Endothelial cell of umbilical vein (primary cell): ENCODE measurements at regions not wholly inside any gene's neighbourhood (a gene's known extent, or its start where the extent isn't known, plus 50 kb on each side); places are given as distances from the start of the nearest gene placed in this dataset.

Experiments
- BruUV-seq: library from RNA; stranded (reverse); fragments of 400-500 nt; replicated peaks from 2 replicates; lab custom pipeline; 2021; lab: Mats Ljungman, UMichigan
- CTCF ChIA-PET: fragments of 300-600, 350-600 bp; sonication (Branson Sonifier 250); formaldehyde crosslinking; loops from one replicate; lab custom pipeline; 2021; ENCODE audit warnings: antibody characterized with exemption, inconsistent platforms; lab: Charles Lee
- POLR2A ChIA-PET: fragments of 300-600, 350-600 bp; sonication (Branson Sonifier 250); formaldehyde crosslinking; loops from one replicate; lab custom pipeline; 2021; ENCODE audit warnings: antibody characterized with exemption, inconsistent platforms; lab: Charles Lee
- DNase-seq: peaks from one replicate; pipeline ENCODE4 v3.0.0-alpha.2; 2011; ENCODE audit warnings: low read depth, low spot score
- FAIRE-seq: peaks from 2 replicates; lab custom pipeline; 2011; peaks lifted over from hg19 to GRCh38; lab: Jason Lieb, UNC
- H2AFZ ChIP-seq: 2 replicates; pipeline ENCODE4 v1.6.0; 2012; ENCODE audit warnings: low read depth, low read length, control low read depth, inconsistent platforms
- H3K27ac ChIP-seq: 2 replicates; pipeline ENCODE4 v1.5.1; 2011; ENCODE audit warnings: low read depth, mild to moderate bottlenecking, control low read depth, low read length, moderate library complexity; ENCODE audit not compliant: insufficient read depth
- H3K27me3 ChIP-seq, 2 experiments: 2 replicates each; pipeline versions ENCODE4 v1.6.0 to v1.6.1; 2011; ENCODE audit warnings: low read length in 2 of 2, mixed read lengths in 1 of 2; ENCODE audit not compliant: control insufficient read depth in 2 of 2, insufficient read depth in 2 of 2
- H3K36me3 ChIP-seq, 2 experiments: 2 replicates in 1 of 2; 3 replicates in 1 of 2; pipeline ENCODE4 v1.5.1; 2011; ENCODE audit warnings: low read length in 2 of 2, mild to moderate bottlenecking in 1 of 2, moderate library complexity in 1 of 2; ENCODE audit not compliant: control insufficient read depth in 2 of 2, insufficient read depth in 2 of 2; ENCODE audit errors: extremely low read depth in 1 of 2
- H3K4me1 ChIP-seq: 3 replicates; pipeline ENCODE4 v1.5.1; 2011; ENCODE audit warnings: mild to moderate bottlenecking, low read length; ENCODE audit not compliant: control insufficient read depth, insufficient read depth; ENCODE audit errors: extremely low read depth
- H3K4me2 ChIP-seq: 2 replicates; pipeline ENCODE4 v1.6.1; 2011; ENCODE audit warnings: low read length, control low read depth, mixed read lengths; ENCODE audit not compliant: insufficient read depth
- H3K4me3 ChIP-seq, 3 experiments: fragments of 200-600 bp in 1 of 3; sonication (generic), shearing (Covaris generic) in 1 of 3; replicated peaks in 1 of 3; 2 replicates each; pipeline ENCODE4 v1.5.1; 2011 to 2016; ENCODE audit warnings: control low read depth in 3 of 3, low read length in 3 of 3, mild to moderate bottlenecking in 2 of 3, inconsistent platforms in 1 of 3, low read depth in 1 of 3, moderate library complexity in 1 of 3; ENCODE audit not compliant: insufficient read depth in 1 of 3
- H3K79me2 ChIP-seq: 2 replicates; pipeline ENCODE4 v1.6.0; 2012; ENCODE audit warnings: low read length, inconsistent platforms; ENCODE audit not compliant: control insufficient read depth, insufficient read depth
- H3K9ac ChIP-seq: replicated peaks from 2 replicates; pipeline ENCODE3; 2011; ENCODE audit warnings: low read length, control low read depth; ENCODE audit not compliant: insufficient read depth; ENCODE audit errors: extremely low read depth
- H3K9me1 ChIP-seq: replicated peaks from 3 replicates; pipeline ENCODE4 v1.6.0; 2011; ENCODE audit warnings: mild to moderate bottlenecking, low read length; ENCODE audit not compliant: control insufficient read depth, insufficient read depth; ENCODE audit errors: extremely low read depth
- H3K9me3 ChIP-seq: replicated peaks from 2 replicates; pipeline ENCODE4 v1.5.1; 2012; ENCODE audit warnings: low read length, inconsistent platforms; ENCODE audit not compliant: control insufficient read depth, insufficient read depth
- H4K20me1 ChIP-seq: replicated peaks from 2 replicates; pipeline ENCODE3; 2011; ENCODE audit warnings: mild to moderate bottlenecking, low read length; ENCODE audit not compliant: control insufficient read depth, insufficient read depth; ENCODE audit errors: extremely low read depth
- CTCF ChIP-seq, 2 donors: IDR thresholded peaks; 1 replicate in 1 of 2; 2 replicates in 1 of 2; pipeline ENCODE4 v1.5.1; 2011; ENCODE audit warnings: low read length in 2 of 2, mild to moderate bottlenecking in 2 of 2, moderate library complexity in 2 of 2, control low read depth in 1 of 2, inconsistent platforms in 1 of 2, low read depth in 1 of 2; ENCODE audit not compliant: insufficient read depth in 1 of 2; ENCODE audit errors: extremely low read depth in 1 of 2
- EZH2 ChIP-seq: IDR thresholded peaks from 2 replicates; pipeline ENCODE4 v1.6.1; 2012; ENCODE audit warnings: borderline replicate concordance, low read depth, mild to moderate bottlenecking, moderate library complexity, low read length, inconsistent platforms; ENCODE audit not compliant: severe bottlenecking
- FOS ChIP-seq: IDR thresholded peaks from 2 replicates; pipeline ENCODE4 v1.6.1; 2011; ENCODE audit warnings: mild to moderate bottlenecking, low read length, moderate library complexity, borderline replicate concordance; ENCODE audit not compliant: insufficient read depth
- GATA2 ChIP-seq: IDR thresholded peaks from 2 replicates; pipeline ENCODE4 v1.7.0; 2011; ENCODE audit warnings: low read depth, mild to moderate bottlenecking, moderate library complexity, mixed read lengths, low read length; ENCODE audit not compliant: insufficient read length, insufficient read depth
- JUN ChIP-seq: IDR thresholded peaks from 2 replicates; pipeline ENCODE4 v1.6.1; 2011; ENCODE audit warnings: borderline replicate concordance, low read depth; ENCODE audit not compliant: insufficient read length, insufficient read depth
- MAX ChIP-seq: IDR thresholded peaks from 2 replicates; pipeline ENCODE4 v1.6.1; 2011; ENCODE audit not compliant: insufficient read depth, insufficient read length
- MYC ChIP-seq: IDR thresholded peaks from one replicate; pipeline ENCODE4 v1.6.1; 2011; ENCODE audit warnings: mild to moderate bottlenecking, low read depth, low read length
- POLR2A ChIP-seq: IDR thresholded peaks from 2 replicates; pipeline ENCODE4 v1.6.1; 2012; ENCODE audit warnings: low read depth, mild to moderate bottlenecking, control low read depth, low read length
- POLR2AphosphoS5 ChIP-seq: IDR thresholded peaks from 2 replicates; pipeline ENCODE4 v1.6.1; 2012; ENCODE audit warnings: low read depth, mild to moderate bottlenecking, control low read depth, low read length, moderate library complexity; ENCODE audit not compliant: insufficient read depth
- dilution Hi-C: fragments of 300-500 bp; cut with MboI; formaldehyde crosslinking; loops from one replicate; pipeline ENCODE4 v1.15.0; 2019; ENCODE audit warnings: low sequenced_read_pairs; ENCODE audit not compliant: extremely low pct_ligation_motif_present
- intact Hi-C: fragments of 100-400 bp; cut with micrococcal nuclease; formaldehyde crosslinking; loops from one replicate; pipeline ENCODE4 v1.10.0; 2022

- no peak overlapping the region for H3K9ac ChIP-seq
- H3K27me3 ChIP-seq = no peaks in the 10 kb centered on the region
- H3K36me3 ChIP-seq = no peaks in the 10 kb centered on the region
- H2AFZ ChIP-seq = no peak overlapping the region
- H3K4me3 ChIP-seq = no peak overlapping the region
- H3K27ac ChIP-seq = no peak overlapping the region
- BruUV-seq = no TSS peak
- H3K79me2 ChIP-seq = no peaks in the 10 kb centered on the region
- FAIRE-seq (no peak), DNase-seq (peak; percentile 41)
- no peak overlapping the region for H3K4me2 ChIP-seq
- no peaks in the 10 kb centered on the region for H4K20me1 ChIP-seq
- no peaks in the 10 kb centered on the region for H3K9me3 ChIP-seq
- intact Hi-C loops = loop anchor here (5.0 to 10.0 kb wide), 2 partner anchors 107 to 170 kb away; no protein-coding TSS in a partner anchor
- no peaks in the 10 kb centered on the region for H3K4me1 ChIP-seq
- no peaks in the 10 kb centered on the region for H3K9me1 ChIP-seq
- ChIA-PET CTCF (no interaction called here), POLR2A (no interaction called here)
- no peak for TF ChIP-seq CTCF (IDR thresholded peaks at IDR 0.05; ENCODE audit: extremely low read depth in 1 of 2, insufficient read depth in 1 of 2, low read depth in 1 of 2, low read length in 2 of 2)
- TF ChIP-seq MAX = no peak
- TF ChIP-seq GATA2 = no peak
- TF ChIP-seq MYC = no peak
- TF ChIP-seq POLR2A = no peak
- TF ChIP-seq POLR2AphosphoS5 = no peak
- TF ChIP-seq FOS = no peak
- no peak for TF ChIP-seq EZH2
- TF ChIP-seq JUN = no peak
- dilution Hi-C loops = no loop called here
These were observed 680.4 kb upstream of the POM121L12 start for GRCh38 chr7:52355053-52355452.
